Stimulated activated CD4-positive, alpha-beta T cell treated with anti-CD3 and anti-CD28 coated beads, Interleukin-12 subunit alpha, Interleukin-12 subunit beta, amount 100 ng/mL, for 4 hours (primary cell): ENCODE measurements at regions not wholly inside any gene's neighbourhood (a gene's known extent, or its start where the extent isn't known, plus 50 kb on each side); places are given as distances from the start of the nearest gene placed in this dataset.
"Not testable (repeated sequence)": the region's sequence is repeated elsewhere in the genome, so short reads cannot be mapped to it uniquely, and the experiment has no call there.

Experiments used
- DNase-seq: peaks from one replicate; pipeline ENCODE4 v3.0.0-alpha.2; 2020

DNA sequence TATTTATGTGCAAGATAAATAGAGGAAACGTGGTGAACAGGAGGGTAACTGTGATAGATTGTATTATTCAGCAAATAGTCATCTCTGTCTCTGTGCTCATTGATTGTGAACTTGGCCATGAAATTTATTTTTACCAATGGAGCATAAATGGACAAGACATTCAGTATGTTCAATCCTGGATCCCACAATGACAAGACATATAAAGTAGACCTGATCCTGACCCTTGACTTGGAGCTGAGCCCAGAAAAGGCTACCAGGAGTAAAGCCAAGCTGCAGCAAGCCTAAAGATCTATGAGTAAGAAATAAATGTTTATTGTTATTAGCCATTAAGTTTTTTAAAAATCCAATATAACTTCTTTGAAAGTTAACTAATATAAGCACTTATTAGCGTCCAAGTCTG is 531.2 kb downstream of the PIK3C3 start:
- no peak for DNase-seq

DNA sequence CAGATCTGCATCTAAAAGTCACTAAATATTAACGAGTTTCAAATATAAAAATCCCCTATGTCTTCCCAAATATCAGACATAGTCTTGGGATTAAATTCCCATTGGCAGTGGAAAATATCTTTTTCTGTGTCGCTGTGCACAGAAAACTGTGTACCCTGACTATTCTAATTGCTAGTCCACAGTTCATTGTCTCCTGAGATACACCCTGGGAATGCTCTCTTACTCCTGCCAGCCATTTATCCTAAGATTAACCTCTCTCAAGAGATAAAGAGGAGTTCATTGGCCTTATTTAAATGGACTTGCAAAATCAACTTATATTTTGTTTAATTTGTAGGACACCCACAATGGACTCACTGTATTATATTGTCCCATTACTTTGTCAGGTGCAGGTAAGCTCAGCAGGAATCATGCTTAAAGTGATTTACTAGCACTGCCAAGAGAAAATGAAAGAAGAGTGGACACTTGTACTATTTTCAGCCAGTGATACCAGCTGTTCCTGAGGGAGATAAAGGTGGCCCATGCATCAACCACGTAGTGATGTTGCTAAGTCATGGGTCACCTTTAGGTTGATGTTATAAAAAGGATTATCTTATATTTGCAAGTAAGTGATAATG is 553.8 kb downstream of the PIK3C3 start:
- DNase-seq: no peak

DNA sequence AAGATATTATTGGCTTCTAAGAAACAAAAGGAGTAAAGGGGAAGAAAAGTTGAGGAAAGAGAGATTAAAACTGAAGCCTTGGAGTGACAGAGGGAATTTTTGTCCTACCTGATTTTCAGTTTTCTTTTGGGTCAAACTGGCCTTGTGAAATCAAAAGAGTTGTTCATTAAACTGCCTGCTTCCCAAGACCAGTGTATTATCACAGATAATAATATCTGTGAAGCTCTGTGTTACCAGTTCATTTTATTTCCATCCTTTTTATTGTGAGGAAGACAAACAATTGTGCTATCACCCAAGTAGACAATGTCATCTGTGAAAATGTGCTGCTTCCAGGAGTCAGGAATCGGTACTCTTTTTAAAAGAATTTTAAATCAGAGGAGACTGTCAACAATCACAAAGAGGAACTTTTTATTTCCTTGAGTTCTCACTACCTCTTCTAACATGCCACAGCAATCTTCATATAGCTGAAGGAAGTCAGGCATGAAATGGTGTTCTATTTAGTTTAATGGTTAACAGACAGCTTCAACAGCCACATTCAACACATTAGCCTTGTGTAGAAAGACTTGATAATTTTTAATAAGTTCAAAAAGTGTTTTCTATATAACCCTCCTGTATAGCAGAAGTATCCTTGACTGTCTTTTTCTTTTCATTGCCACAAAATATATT is 554.8 kb downstream of the PIK3C3 start:
- DNase-seq: no peak

DNA sequence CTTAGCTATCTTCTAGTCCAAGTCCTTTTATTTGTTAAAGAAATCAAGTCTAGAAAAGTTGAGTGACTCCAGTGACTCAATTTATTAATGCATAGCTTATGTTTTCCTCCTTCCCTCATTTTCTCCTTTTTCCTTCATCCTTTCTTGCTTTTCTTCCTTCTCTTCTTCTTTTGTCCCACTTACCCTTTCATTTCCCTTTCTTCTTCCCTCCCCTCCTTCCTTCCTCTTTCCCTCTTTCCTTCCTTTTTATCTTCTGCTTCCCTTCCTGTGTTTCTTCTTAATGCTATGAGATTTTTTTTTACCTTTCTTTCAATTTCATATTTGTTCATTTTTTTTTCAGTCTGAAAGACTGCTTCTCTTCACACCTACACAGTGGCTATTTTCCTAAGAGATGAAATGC is 555.5 kb downstream of the PIK3C3 start:
- DNase-seq: no peak

DNA sequence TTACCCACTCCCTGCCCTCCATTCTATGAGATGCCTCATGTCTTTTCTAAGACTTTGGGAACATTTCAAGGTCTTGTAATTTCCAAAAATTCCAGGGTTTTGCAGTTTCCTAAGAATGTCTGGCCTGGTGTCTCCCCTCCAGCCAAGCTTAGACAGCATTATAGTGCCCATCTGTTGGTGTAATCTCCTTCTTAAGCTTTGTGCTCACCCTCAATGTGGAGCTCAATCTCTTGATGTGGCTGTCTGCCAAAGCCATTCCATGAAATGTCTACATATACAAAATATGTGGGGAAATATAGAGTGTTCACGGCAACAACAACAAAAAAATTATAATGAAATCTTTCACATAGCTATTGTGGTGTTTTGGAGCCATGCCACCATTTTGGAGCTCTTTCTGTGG is 558.4 kb downstream of the PIK3C3 start:
- DNase-seq: no peak

DNA sequence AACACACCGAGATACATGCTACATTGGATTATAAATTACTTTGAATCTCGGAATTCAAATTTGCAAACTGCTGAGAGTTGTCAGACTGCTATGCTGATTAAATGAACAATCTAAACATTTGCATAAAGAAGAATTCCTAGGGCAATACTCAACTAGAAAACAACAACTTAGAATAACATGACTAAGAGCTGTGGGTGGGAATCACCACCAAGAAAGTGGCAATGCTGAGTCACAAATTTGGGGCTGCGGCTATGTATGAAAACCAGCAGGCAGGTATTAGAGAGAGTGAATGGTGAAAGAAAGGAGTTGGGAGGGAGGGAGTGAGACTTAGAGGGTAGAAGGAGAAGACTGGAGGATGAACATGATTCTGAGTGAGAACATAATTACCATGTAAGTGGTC is 559.5 kb downstream of the PIK3C3 start:
- DNase-seq: no peak

DNA sequence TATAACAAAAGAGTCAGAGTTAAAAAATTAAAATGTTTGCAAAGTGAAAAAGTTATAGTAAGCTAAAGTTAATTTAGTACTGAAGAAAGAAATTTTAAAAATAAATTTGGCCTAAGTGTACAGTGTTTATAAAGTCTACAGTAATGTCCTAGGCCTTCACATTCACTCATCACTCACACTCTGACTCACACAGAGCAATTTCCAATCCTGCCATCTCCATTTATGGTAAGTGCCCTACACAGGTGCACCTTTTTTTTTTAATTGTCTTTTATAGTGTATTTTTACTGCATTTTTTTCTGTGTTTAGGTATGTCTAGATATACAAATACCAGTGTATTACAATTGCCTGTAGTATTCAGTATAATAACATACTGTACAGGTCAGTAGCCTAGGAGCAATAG is 562.9 kb downstream of the PIK3C3 start:
- no peak for DNase-seq

DNA sequence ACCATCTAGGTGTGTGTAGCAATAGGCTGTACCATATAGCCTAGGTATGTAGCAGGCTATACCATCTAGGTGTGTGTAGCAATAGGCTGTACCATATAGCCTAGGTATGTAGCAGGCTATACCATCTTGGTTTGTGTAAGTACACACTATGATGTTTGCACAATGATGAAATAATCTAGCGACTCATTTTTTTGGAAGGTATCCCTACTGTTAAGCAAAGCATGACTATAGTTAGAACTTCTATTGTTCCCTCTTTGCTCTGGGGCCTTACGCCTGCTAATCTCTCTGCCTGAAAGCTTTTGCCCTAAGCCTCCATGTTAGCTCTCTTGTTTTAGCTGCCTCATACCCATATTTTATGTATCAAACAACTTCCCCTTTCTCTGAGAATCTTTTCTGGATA is 563.3 kb downstream of the PIK3C3 start:
- not testable (repeated sequence) for DNase-seq

DNA sequence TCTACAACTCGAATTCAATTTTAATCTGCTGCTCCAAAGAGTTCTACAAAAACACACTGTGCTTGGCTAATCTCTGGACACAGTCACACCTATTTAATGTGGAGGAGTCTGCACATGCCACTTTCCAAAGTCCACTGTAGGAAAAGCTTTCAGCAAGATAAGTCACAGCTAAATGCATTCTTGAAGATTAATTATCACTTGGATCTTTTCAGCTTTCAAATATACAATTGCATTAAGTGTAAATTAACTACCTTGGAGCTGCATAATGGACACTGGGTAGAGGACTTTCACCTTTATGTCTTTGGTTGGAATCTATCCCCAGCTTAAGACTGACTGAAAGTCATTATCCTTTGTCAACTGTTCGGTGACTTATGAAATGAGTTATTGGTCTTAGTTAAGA is 565.1 kb downstream of the PIK3C3 start:
- DNase-seq: no peak

DNA sequence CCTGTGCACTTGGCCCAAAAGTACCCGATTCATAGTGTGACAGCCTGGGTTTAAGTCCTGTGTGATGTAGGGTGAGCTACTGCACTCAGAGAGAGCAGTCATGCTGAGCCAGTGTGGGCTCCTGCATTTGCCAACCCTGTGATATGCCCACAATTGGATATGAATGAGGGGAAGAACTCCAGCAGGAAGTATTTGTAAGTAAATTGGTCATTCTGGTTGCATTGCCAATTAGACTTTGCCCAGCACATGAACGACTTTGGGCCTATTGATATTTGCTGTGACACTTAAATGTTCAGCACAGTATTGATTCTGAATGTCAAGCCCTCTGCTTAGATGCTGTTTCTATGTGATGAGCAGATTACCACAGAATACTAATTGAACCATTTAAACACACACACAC is 570.9 kb downstream of the PIK3C3 start:
- DNase-seq: no peak

DNA sequence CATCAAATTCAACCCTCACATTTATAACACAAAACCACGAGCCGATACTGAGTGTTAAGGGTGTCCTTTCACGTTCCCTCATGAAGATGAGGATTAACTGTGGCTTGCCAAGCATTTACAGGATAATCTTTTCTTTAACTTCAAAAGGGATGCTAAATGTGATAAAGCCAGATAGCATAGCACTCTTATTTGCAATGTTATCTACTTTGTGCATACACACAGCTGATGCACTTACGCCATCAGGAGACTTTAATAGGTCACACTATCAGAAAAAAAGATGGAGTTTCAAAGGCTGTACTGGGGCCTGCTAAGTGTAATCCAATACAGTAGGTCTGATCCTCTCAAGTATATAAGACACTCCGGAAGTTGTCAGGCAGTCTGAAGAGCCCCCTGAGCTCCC is 572.7 kb downstream of the PIK3C3 start:
- no peak for DNase-seq

DNA sequence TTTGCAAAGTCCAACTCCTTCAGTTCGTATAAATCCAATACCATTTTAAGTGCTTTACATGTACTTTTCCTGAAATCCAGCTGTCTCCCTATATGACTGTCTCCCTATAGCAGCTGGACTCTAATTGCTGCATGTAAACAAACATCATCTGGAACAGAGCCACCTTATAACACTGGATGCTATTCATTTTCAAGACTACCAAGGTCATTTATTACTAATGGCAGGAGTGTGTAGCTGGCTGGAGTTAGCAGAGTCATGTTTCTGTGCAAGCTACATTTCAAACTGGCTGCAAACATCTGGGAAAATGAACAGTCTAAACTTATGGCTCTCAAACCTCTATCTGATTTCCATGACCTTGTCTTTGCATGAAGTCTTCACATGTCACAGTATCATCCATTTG is 575.2 kb downstream of the PIK3C3 start:
- no peak for DNase-seq

DNA sequence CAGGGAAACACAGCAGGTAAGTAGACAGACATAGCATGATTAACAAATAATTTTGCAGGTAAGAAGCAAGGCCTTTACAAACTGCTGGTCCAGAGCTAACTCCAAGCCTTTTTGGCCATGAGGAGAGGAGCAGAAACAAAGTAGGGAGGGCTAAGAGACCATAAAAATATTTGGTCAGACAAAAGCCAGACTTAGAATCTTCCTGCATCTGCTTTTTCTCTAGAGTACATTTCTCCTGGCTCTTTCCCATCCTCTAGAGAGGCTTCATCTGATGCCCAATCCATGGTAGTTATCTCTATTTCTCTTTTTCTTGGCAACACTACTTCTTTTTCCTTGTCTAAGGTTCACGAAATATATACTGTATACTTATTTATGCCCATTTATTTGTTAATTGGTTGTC is 577.1 kb downstream of the PIK3C3 start:
- no peak for DNase-seq

DNA sequence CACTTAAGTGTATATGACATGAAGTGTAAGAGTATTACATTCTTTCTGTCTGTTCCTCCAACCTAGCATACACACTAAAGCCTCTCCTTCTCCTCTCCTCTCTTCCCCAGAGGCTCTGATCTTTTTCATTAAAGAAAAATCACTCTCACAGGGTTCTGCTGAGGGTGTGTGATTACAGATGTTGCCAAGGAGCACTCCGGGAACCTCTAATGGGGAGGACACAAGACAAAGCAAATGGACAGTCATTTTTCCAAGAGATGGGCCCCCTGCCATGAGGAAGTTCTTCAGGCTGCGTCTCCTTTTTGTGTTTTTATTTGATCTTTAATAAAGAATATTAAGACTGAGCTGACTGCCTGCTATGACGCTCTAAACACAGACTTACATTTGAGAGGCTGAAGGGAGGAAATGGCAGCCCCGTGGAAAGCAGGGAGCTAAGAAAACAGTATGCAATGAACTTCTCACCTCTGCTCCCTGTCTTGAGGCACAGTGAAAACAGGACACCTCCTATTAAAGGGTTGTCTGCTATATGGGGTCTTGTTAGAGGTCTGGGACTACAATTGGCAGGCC is 578.1 kb downstream of the PIK3C3 start:
- DNase-seq: no peak

DNA sequence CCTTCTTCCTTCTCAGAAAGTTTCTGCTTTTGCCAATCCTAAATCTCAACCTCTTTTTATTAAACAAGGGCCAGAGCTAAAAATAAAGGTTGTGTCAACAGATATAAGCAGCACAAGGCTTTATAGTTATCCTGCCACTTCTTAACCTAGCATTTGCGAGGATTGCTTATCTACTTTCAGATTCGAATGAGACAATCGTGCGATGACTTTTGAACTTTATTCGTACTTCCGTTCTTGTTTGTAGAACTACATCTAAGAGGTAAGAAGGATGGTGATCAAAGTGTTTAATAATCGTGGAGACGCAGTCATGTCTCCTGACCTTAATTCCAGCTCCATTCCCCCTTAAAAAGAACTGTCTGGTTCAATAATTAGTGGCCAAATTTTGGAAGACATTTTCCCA is 578.6 kb downstream of the PIK3C3 start:
- DNase-seq: no peak

DNA sequence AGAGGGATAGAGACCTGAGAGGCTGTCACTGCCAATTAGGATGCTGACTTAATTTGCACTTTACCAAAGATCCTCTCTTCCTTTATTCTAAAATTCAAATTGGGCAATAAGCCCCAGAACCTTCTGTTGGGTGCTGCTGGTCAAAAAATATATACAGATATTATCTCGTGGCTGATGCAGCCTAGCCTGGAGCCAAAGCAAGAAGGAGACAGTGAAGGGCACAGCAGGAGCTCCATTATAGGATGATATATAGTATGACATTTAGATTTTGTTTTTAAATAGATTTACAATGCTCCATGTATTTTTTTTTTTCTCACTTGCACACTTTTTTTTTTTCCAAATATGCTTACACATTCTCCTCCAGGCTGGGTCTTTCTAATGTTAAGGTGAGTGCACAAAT is 579.3 kb downstream of the PIK3C3 start:
- DNase-seq: no peak

DNA sequence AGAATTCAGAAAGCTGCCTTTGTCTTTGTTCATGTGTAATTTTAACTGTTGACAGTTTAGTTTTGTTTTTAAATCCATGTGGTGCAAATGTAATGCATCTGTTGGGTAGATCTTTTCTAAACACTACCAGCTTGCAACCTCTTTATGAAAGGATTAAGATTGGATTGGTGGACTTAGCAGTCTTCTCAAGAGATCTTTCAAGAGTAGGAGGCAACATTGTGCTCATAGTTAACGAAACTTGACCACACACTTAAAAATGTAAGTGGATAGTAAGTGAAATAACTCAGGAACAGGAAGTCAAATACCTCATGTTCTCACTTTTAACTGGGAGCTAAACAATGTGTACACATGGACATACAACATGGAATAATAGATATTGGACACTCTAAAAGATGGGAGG is 579.0 kb downstream of the RIT2 start:
- DNase-seq: no peak

DNA sequence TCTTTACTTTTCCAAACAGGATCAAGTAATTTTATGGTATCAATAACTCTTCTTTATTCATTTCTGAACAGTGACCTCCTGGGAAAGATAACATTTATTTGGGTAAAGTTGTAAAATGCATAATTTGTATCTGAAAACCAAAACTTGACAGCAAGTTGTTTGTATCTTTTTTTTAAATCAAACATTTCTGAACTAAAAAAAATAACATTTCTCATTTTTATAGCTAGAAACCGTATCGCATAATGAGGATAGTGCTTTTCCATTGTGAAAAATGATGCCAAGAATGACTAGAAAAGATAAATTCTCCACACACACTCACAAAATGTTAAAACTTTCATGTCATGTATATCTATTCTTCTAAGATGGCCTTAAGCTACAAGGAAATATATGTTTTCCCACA is 578.2 kb downstream of the RIT2 start:
- no peak for DNase-seq

DNA sequence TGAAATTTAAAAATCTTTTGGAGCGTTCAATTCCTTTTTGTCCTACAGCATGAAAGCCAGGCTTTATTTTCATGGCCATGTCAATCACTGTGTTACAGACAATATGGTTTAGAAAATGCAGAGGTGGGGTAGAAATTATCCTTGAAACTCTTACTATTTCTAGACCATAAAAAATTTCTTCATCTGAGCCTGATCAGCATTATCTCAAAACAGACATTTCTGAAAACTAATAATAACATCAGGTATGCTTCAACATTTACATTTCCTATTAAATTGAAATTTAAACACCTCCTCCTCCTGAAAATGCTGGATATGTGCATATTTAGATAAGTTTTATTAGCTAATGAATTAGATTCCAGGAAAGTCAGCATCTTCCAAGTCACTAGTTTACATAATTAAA is 570.6 kb downstream of the RIT2 start:
- DNase-seq: no peak

DNA sequence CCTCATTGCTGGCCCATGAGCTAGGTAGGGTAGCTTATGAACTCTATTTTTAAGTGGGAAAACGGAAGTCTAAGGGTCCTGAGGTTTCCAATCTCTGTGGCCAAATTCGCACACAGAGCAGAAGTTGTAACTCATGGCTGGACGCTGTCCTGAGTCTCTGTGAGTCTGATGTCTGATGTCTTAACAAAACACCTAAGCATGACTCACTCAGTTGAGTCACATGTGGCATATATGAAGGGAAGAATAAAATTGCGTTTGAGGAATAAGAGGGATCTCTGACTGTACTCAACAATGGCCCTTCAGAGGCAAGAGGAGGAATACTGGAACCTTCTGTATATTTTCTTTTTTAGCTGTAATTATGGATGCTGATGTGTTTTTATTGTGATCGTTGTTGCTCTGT is 569.7 kb downstream of the RIT2 start:
- no peak for DNase-seq

DNA sequence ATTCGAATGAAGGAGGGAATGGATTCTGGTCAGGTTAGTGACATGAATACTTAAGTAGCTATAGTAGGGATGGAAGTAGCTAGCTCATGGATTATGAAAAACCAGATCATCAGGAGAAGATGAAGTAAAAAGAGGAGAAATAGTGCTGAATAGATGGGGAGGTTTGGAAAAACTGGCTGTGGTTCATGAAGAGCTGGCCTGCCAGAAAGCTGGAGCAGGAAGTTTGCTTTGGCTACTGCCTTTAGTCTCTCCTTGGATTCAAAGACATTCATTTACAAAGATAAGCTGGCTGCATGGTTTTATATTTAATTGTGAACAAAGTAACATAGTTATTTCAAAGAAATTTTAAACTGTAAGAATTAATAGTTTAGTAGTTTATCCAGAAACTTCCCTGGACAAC is 567.0 kb downstream of the RIT2 start:
- DNase-seq: no peak

DNA sequence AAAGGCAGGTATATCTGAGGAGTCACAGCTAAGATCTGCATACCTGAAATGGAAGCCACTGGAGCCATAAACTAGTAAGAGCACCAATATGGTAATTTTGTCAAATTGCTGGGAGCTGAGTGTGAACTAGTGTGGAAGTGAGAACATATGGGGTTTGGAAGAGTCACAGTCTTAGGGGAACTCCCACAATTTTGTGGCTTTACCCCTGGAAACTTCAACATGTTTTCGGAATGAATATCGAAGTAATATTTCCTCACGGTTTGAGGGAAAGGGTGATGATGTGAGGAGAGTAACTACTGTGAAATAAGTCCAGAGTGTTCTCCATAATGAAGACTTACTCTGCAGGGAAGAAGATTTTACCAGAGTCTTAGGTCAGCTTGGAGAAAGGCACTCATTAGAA is 565.9 kb downstream of the RIT2 start:
- DNase-seq: no peak

DNA sequence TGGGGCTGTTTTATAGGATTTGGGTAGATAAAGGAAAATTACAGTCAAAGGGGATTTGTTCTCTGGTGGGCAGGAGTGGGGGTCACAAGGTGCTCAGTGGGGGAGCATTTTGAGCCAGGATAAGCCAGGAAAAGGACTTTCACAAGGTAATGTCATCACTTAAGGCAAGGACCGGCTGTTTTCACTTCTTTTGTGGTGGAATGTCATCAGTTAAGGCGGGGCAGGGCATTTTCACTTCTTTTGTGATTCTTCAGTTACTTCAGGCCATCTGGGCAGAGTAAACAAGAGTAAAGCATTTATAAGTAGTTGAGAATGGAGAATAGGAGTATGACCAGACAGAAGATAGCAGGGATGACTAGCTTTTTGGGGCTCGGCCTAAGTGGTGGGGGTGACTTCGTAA is 562.9 kb downstream of the RIT2 start:
- not testable (repeated sequence) for DNase-seq

DNA sequence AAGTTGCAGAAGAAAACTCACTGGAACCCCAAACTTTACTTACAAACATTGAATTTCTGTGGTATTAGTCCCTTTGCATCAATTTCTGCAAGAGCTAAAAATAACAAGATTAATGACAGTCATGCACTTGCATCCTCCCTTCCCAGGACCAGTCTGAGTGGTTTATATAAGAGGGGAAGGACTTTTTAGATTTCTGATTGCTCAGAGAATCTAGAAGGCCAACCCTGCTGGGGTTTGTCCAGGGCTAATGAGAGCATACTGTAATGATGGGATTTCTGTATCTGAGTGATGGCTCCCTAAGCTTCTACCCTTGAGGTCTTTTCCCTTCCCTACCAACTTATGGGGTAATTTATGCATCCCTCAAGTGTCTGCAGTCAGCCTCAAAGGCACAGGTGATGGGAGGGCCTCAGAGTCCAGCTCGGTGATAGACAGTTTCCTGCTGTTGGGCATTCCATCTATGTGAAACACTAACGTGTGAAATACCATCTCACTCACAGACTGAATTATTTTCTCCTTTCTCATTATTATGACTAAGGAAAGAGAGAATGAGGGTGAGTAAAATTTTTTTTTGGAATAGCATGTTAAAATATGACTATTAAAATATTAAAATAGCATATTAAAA is 556.3 kb downstream of the RIT2 start:
- DNase-seq: no peak

DNA sequence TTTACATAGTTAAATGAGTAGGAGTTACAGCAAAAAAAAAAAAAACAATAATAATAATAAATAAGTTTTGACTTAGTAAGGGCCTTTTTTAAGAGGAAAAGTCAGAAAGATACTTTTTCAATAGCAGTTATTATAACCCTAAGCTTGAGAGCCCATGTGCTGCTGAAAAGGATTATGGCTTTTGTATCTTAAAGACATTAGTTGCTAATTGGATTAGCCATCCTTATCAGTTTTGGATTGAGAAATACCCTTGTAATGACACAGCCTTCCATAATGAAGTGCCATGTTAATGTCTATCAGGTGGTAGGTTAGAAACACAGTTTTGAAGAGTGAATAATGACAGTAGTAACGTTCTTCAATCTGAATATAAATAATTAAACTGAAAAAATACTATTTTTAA is 554.0 kb downstream of the RIT2 start:
- no peak for DNase-seq
